PC-3 (cell line): ENCODE measurements at regions not wholly inside any gene's neighbourhood (a gene's known extent, or its start where the extent isn't known, plus 50 kb on each side); places are given as distances from the start of the nearest gene placed in this dataset.

Experiments used
- CTCF ChIP-seq: fragments of 300-600 bp; sonication (generic); conservative IDR thresholded peaks from 2 replicates; pipeline ENCODE4 v1.5.1; 2017; ENCODE audit warnings: antibody characterized with exemption, low read depth, mild to moderate bottlenecking, low read length
- EZH2 ChIP-seq: fragments of 300-600 bp; sonication (generic); IDR thresholded peaks from one replicate; pipeline ENCODE4 v1.6.1; 2017; ENCODE audit warnings: antibody characterized with exemption, mild to moderate bottlenecking, low read length; ENCODE audit not compliant: unreplicated experiment

GRCh38 chrY:15540516-15540915 lies 1016.2 kb downstream of the NLGN4Y start:
- TF ChIP-seq EZH2: no peak
- no peak for TF ChIP-seq CTCF
